GM19438 (cell line): ENCODE measurements at regions not wholly inside any gene's neighbourhood (a gene's known extent, or its start where the extent isn't known, plus 50 kb on each side); places are given as distances from the start of the nearest gene placed in this dataset.

ENCODE experiments used
- ATAC-seq: cut with Tn5 transposase; IDR thresholded peaks from one replicate; pipeline ENCODE4 v1.9.1; 2021; ENCODE audit warnings: low read depth; ENCODE audit not compliant: unreplicated experiment

DNA sequence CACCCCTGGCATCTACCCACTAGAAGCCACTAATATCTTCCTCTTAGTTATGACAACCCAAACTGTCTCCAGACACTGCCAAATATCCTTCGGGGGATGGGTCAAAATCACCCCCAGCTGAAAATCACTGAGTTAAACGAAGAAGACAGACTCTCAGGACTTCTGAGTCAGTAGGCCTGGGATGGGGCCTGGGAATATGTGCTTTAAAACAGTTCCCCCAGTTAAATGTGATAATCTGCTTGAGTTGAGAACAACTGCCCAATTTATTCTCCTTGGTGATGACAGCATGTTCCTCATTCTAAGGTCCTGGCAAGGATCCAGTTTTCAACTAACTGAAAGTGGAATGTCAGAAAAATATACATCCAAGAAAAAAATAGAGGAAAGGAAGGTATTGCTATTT is 52.4 kb downstream of the CBLL2 start:
- ATAC-seq, result no peak

DNA sequence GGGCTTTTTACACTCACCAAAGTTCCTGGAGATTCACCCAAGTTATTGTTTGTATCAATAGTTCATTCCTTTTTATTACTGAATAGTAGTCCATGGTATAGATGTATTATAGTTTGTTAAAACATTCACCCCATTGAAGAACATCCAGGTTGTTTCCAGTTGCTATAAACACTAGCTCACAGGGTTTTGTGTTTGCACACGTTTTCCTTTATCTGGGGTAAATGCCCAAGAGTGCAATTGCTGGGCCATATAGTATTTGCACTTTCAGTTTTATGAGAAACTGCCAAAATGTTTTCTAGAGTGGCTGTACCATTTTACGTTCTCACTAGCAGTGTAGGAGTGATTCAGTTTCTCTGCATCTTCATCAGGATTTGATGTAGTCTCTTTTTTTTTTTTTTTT is 57.1 kb downstream of the CBLL2 start:
- no peak for ATAC-seq

DNA sequence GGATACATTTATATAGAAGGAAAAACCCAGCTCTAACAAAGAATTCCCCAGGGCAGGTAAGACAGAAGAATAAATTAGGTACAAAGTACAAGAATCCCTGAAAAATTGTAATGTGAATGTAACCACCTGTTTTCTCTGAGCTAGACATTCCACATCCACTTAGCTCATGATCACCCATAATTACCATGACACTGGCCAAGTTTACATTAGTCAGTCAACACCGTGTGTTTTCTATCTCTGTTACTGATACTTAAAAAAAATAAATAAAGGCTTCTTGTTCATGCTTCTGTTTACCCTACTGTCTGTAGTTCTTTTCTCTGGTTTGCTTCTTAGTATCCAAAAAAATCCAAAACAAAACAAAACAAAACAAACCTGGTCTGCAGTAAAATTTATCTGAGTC is 66.0 kb downstream of the CBLL2 start:
- no peak for ATAC-seq

DNA sequence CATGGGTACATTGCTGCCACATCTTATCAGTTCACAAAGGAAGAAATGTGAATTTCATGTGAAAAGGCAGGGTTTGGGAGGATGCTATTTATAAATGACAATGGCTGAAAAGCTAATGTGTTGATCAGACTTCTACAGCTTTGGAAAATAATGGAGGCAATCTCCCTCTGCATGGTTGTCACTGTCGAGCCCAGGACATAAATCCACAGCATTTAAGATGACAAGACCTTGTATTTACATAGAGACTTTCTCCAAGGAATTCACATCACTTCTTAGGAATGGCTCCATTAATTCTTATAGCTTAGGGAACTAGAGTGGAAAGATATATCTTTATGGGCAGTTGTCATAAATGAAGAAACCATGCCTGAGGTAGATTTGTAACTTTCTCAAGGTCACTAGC is 66.7 kb downstream of the CBLL2 start:
- no peak for ATAC-seq

DNA sequence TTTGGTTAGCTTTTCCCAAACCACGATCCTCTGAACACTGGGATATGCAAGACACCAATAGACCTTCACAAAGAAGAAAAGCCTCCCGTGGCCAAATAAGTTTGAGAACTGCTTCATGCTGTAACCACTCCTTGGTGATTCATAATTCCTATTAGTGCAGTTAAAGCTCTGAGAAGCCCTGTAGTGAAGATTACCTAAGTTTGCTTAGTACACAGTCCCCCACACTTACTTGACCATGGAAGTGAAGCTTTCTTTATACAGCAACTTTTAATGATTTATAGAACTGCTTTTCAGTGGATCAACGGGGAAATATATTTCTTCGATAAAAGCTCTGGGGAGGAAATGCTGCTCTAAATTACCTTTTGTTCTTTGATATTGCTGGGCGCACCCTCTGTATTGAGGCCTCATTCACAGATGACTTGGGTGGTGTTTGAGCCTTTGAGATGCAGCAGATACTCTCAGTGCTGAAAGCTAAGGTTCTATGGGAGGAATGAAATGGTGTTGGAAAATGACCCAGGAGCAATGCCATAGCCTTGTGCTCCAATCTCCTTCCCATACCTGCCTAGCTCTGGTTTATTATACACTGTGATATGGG is 67.4 kb downstream of the CBLL2 start:
- no peak for ATAC-seq

DNA sequence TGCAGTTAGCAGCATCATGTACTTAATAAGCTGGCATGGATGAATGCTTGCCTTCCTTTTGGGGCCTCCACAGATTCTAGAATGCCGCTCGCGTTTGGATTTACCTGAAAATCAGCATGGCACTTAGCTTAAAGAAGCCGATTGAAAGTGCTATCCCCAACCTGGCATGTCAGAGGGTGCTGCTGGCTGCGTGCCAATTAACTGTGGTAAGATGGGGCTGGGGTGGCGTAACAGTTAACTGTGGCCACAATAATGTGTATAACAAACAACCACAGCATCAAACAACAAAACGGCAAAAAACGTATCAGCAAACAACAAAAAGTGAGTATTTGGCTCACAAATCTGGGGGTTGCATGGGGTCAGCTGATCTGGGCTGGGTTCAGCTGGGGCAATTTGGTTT is 70.5 kb downstream of the CBLL2 start:
- no peak for ATAC-seq

DNA sequence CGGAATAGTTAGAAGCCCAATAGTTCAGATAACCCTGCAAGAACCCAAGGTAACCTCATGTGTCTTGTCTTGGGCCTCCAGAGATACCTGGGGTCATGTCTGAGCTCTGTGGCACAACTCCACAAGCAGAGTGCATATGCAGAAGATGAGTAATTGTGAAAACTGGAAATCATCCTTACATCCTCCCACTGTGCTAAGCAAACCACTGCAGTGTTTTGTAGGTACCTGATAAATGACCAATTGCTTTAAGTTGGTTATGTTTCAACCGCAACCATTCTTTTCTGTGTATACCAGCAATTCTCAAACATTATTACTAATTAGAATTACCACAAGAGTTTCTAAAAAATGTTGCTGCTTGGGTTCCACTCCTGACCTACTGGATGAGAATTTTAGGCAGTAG is 73.2 kb downstream of the CBLL2 start:
- ATAC-seq, result no peak

DNA sequence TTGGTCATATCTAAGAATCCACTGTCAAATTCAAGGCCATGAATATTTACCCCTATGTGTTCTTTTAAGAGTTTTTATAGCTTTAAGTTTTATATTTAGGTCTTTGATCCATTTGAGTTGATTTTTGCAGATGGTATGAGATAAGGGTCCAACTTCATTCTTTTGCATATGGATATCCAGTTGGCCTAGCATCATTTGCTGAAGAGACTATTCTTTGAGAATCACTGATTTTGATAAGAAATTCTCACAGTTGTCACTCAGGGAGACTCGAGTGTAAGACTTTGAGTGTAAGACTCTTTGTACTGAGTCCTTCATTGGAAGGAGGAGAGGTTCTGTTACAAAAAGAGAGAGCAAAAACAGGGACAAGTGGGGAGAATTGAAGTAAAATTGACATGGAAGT is 74.8 kb downstream of the CBLL2 start:
- no peak for ATAC-seq

DNA sequence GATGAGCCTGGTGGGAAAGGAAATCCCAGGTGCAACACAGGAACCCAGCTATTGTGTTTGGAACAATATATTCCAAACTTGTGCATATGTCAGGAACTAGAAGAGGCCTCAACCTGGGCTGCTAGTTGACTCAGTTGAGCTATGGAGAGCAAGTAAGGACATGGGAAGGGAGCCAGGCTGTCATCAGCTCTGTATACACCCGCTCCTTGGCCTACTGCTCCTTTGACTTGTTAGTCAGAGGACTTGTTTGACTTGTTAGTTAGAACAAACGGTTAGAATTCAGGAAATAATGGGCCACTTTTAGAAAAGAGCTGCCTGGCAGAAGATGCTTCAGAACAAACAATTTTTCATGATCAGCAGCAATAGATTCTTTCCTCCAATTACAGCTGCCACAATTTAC is 76.4 kb downstream of the CBLL2 start:
- ATAC-seq, result no peak

DNA sequence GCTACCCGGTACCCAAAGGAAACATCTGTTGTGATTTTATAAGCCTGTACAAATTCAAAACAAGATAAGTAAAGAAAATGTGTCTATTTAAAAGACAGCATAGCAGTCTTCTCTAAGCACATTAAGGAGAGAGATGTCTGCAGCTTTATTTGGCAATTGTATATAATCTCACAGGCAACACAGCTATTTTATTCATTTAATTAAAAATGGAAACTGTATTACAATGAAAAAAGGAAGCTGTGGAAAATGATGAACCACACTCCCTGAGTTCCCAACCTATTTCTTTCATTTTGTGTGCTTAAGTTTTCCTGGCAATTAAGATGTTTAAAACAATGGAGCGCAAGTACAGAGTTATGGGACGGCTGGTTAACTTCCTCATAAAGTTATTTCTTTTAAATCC is 78.4 kb downstream of the CBLL2 start:
- ATAC-seq, result no peak

DNA sequence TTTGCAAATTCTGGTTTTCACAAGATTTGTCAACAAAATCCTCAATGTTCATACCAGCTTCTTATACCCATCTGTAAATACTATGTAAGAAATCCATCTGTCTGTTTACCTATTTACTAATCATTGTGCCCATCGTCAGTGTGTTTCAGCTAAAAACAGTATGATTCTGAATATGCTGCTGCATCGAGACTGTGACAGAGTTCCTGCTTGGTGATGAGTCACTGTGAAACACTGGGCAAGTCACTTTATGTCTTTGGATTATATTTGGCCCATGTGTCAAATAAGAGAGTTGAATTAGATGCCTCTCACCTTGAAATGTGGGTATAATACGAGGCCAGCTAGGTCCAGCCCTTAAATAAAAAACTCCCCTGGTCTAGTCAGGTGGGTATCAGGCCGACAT is 79.3 kb downstream of the CBLL2 start:
- no peak for ATAC-seq

DNA sequence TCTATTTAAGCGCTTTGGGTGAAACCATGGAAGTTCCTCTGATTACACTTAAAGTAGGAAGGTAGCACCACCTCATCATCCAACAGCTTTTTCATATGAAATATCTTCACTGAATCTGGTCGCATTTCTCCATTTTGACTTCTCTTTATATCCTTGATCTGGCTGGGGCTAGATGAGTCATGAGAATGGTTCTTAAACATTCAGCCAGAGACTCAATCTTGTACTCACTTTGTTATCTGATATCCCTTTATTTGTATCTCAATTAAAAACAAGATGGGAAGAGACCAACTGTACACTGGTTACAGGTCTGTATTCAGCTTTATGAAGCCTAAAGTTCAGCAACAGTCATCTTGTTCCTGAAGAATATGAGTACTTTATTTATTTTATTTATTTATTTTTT is 84.9 kb downstream of the CBLL2 start:
- ATAC-seq, result no peak

DNA sequence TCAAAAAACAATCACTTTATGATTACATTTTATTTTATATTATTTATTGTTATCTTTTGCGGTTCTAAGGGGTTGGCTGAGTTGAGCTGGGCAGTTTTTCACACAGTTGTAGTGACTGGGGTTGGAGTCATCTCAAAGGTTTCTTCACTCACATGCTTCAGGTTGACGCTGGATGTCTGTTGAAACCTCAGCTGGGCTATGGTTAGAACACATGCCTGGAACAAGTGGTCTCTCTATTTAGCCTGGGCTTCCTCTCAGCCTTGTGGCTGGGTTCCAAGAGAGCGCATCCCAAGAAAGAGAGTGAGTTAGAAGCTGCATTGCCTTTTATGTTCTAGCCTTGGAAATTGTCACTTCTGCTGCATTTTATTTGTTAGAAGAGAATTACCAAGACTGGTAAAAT is 87.4 kb downstream of the CBLL2 start:
- ATAC-seq, result no peak

DNA sequence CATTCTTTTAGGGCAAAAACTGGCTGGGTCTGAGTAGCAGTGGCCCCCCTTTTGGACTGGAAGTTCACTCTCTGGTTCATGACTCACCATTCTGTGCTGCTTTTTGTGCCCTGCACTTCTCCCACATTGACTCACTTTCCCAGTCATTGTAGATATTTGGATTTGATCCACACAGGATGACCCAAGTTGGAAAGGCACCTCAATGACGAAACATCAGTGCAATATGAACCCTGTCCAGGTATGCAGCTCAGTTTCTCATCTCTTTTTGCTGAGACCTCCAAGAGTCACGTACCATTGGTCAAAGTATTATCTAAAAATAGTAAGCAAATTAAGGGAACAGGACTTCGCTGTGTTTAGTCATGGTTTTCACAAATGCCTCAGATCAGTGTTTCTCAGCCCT is 92.7 kb downstream of the CBLL2 start:
- ATAC-seq, result no peak

DNA sequence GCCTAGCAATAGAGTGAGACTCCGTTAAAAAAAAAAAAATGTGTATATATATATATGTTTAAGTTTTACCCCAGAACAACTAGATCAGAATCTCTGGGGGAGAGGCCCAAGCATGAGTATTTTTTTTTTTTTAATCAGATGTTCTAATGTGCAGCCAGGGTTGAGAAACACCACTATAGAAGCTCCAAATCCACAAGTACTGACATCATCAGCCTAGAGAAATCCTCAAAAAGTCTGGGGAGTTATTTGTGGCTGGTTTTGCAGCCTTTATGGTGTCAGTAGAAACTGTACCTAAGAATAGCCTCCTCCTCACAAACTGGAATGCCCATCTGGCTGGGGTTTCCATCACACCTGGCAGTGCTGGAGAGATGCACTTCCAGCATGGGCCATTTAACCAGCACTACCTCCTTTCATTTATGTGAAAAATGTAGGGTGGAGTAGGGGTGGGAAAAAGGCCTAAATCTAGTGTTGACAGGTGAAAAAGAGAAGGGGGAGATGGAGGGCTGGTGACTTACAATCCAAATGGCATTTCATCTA is 93.5 kb downstream of the CBLL2 start:
- ATAC-seq, result no peak

DNA sequence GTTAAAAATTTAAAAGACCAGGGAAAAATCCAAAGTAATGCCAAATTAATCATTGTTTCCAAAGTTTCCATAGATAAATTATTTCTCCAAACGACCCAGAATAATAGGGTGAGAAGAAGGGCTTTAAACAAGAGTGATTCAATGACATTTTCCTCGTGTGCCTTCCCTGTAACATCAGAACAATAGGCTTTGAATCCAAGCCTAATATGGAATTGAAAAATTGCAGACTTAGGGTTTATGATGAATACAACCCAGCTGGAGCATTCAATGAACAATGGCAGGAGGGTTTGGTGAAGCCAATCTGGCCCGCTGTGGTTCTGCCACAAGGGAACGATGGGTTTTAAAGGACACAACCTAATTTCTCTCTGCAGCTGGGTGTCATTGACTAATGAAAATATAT is 94.2 kb downstream of the CBLL2 start:
- ATAC-seq, result no peak

DNA sequence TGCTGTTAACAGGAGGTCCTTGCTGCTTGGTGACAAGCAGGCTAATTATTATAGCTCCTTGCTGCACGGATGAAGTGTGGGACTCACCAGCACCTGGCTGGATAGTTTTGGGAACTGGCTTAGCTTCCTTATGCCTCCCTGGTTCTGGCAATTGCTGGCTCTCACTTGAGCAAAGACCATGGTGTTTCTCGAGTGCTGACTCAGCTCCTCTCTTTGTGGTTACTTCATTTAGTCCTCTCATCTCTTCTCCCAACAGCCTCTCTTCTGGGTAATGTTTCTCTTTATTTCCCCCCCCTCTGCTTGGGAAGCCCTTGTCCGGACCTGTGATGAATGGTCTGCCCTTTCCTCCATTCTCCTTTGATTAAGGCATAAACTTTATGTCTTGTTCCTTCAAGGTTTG is 100.4 kb downstream of the CBLL2 start:
- ATAC-seq, result no peak

DNA sequence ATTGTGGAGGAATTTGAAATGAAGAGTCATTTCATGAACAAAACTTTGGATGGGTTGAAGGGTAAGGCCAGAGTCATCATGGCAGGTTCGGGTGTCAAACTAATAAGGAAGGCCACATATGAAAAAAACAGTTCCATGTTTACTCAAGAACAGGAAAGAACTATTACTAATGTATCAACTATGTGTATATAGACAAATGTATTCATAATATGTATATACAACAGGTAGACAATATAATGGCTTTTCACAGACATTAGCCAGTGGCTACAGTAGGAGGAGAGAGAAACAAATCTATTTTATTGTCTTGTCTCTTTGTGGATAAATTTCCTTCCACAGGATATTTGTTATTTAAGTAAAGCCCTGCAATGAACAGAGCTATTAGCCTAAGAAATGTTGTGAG is 101.1 kb downstream of the CBLL2 start:
- no peak for ATAC-seq

DNA sequence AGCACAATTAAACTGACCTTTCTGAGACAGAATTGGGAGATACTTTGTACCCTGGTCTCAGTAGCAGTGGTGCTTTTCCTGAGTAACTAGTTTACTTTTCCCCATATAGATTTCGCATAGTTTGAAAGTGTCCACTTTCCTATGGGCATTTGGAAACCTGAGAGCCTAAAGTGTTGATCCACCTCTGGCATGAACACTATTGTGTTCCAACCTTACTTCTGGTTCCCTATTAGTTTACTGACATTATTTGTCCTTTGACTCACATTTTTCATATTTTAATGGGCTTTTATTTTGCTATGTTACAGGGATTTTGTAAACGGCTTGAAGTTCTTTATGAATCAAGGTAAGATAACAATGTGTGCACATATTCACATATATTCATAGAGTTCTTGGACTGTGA is 103.7 kb downstream of the CBLL2 start:
- ATAC-seq, result no peak

DNA sequence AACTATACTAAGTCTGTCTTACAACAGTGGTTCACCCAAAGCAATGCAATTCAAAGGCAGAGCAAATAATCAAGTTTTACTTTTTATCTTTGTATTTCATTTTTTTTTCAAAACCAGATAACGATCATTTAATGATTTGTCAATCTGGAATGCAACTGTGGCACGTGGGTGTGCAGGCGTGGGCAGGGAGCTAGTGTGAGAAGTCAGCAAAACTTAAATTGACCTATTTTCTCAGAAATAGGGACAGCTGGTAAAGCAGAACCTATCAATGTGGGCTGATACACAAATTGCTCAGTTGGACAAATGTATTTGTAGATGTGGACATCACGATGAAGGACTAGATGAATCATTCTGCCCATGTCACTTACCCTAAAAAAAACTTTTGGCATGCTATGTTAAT is 105.6 kb downstream of the CBLL2 start:
- no peak for ATAC-seq

DNA sequence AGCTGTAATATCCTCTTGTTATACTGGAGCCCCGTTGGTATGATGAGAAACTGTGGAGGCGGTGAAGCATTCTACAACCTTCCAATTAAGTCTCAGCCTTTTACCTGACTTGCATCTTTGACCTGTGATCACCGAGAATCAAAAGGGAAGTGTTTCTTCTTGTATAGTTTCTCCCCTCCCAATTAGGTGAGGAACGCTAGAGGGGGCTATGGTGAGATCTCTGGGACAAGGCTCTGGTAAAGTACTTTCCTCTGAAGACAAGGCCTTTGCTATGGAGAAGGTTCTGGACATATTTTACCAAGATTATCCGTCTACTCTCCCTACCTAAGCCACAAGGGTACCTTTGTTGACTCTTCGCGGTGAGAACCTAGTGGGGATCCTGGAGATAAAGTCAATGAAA is 111.3 kb downstream of the CBLL2 start:
- no peak for ATAC-seq

DNA sequence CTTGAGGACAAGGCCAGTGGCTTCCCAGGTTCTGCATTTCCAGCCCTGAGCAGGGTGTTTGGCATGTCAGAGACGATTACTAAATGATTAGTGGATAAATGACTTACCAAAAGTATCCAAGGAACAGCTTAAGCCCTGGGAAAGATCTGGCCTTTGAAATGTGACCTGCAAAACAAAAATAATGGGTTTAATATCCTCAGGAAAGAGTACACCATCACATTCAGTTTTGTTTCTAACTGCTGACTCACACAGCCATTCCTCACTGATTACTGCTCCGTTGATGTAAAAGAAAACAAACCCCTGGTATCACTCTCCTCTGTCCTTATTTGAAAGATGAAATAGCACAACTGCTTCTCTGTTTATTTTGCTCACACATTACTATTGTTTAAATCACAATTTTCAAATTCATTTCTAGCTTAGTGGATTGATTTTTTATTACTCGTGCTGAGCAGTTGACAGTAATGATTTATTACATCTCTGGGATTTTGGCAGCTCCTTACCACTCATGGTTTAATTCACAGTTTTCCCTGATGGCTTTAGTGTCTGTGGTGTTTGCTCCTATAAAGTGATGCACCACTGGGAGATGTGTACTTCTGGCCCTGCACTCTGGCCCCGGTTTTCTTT is 117.0 kb downstream of the CBLL2 start:
- ATAC-seq, result no peak
